Endothelial cell of umbilical vein (primary cell): ENCODE measurements at regions not wholly inside any gene's neighbourhood (a gene's known extent, or its start where the extent isn't known, plus 50 kb on each side); places are given as distances from the start of the nearest gene placed in this dataset.

ENCODE experiments used
- BruUV-seq: library from RNA; stranded (reverse); fragments of 400-500 nt; replicated peaks from 2 replicates; lab custom pipeline; 2021; lab: Mats Ljungman, UMichigan
- CTCF ChIA-PET: fragments of 300-600, 350-600 bp; sonication (Branson Sonifier 250); formaldehyde crosslinking; loops from one replicate; lab custom pipeline; 2021; ENCODE audit warnings: antibody characterized with exemption, inconsistent platforms; lab: Charles Lee
- POLR2A ChIA-PET: fragments of 300-600, 350-600 bp; sonication (Branson Sonifier 250); formaldehyde crosslinking; loops from one replicate; lab custom pipeline; 2021; ENCODE audit warnings: antibody characterized with exemption, inconsistent platforms; lab: Charles Lee
- DNase-seq: peaks from one replicate; pipeline ENCODE4 v3.0.0-alpha.2; 2011; ENCODE audit warnings: low read depth, low spot score
- FAIRE-seq: peaks from 2 replicates; lab custom pipeline; 2011; peaks lifted over from hg19 to GRCh38; lab: Jason Lieb, UNC
- H2AFZ ChIP-seq: 2 replicates; pipeline ENCODE4 v1.6.0; 2012; ENCODE audit warnings: low read depth, low read length, control low read depth, inconsistent platforms
- H3K27ac ChIP-seq: 2 replicates; pipeline ENCODE4 v1.5.1; 2011; ENCODE audit warnings: low read depth, mild to moderate bottlenecking, control low read depth, low read length, moderate library complexity; ENCODE audit not compliant: insufficient read depth
- H3K27me3 ChIP-seq, 2 experiments: 2 replicates each; pipeline versions ENCODE4 v1.6.0 to v1.6.1; 2011; ENCODE audit warnings: low read length in 2 of 2, mixed read lengths in 1 of 2; ENCODE audit not compliant: control insufficient read depth in 2 of 2, insufficient read depth in 2 of 2
- H3K36me3 ChIP-seq, 2 experiments: 2 replicates in 1 of 2; 3 replicates in 1 of 2; pipeline ENCODE4 v1.5.1; 2011; ENCODE audit warnings: low read length in 2 of 2, mild to moderate bottlenecking in 1 of 2, moderate library complexity in 1 of 2; ENCODE audit not compliant: control insufficient read depth in 2 of 2, insufficient read depth in 2 of 2; ENCODE audit errors: extremely low read depth in 1 of 2
- H3K4me1 ChIP-seq: 3 replicates; pipeline ENCODE4 v1.5.1; 2011; ENCODE audit warnings: mild to moderate bottlenecking, low read length; ENCODE audit not compliant: control insufficient read depth, insufficient read depth; ENCODE audit errors: extremely low read depth
- H3K4me2 ChIP-seq: 2 replicates; pipeline ENCODE4 v1.6.1; 2011; ENCODE audit warnings: low read length, control low read depth, mixed read lengths; ENCODE audit not compliant: insufficient read depth
- H3K4me3 ChIP-seq, 3 experiments: fragments of 200-600 bp in 1 of 3; sonication (generic), shearing (Covaris generic) in 1 of 3; replicated peaks in 1 of 3; 2 replicates each; pipeline ENCODE4 v1.5.1; 2011 to 2016; ENCODE audit warnings: control low read depth in 3 of 3, low read length in 3 of 3, mild to moderate bottlenecking in 2 of 3, inconsistent platforms in 1 of 3, low read depth in 1 of 3, moderate library complexity in 1 of 3; ENCODE audit not compliant: insufficient read depth in 1 of 3
- H3K79me2 ChIP-seq: 2 replicates; pipeline ENCODE4 v1.6.0; 2012; ENCODE audit warnings: low read length, inconsistent platforms; ENCODE audit not compliant: control insufficient read depth, insufficient read depth
- H3K9ac ChIP-seq: replicated peaks from 2 replicates; pipeline ENCODE3; 2011; ENCODE audit warnings: low read length, control low read depth; ENCODE audit not compliant: insufficient read depth; ENCODE audit errors: extremely low read depth
- H3K9me1 ChIP-seq: replicated peaks from 3 replicates; pipeline ENCODE4 v1.6.0; 2011; ENCODE audit warnings: mild to moderate bottlenecking, low read length; ENCODE audit not compliant: control insufficient read depth, insufficient read depth; ENCODE audit errors: extremely low read depth
- H3K9me3 ChIP-seq: replicated peaks from 2 replicates; pipeline ENCODE4 v1.5.1; 2012; ENCODE audit warnings: low read length, inconsistent platforms; ENCODE audit not compliant: control insufficient read depth, insufficient read depth
- H4K20me1 ChIP-seq: replicated peaks from 2 replicates; pipeline ENCODE3; 2011; ENCODE audit warnings: mild to moderate bottlenecking, low read length; ENCODE audit not compliant: control insufficient read depth, insufficient read depth; ENCODE audit errors: extremely low read depth
- EZH2 ChIP-seq: IDR thresholded peaks from 2 replicates; pipeline ENCODE4 v1.6.1; 2012; ENCODE audit warnings: borderline replicate concordance, low read depth, mild to moderate bottlenecking, moderate library complexity, low read length, inconsistent platforms; ENCODE audit not compliant: severe bottlenecking
- FOS ChIP-seq: IDR thresholded peaks from 2 replicates; pipeline ENCODE4 v1.6.1; 2011; ENCODE audit warnings: mild to moderate bottlenecking, low read length, moderate library complexity, borderline replicate concordance; ENCODE audit not compliant: insufficient read depth
- GATA2 ChIP-seq: IDR thresholded peaks from 2 replicates; pipeline ENCODE4 v1.7.0; 2011; ENCODE audit warnings: low read depth, mild to moderate bottlenecking, moderate library complexity, mixed read lengths, low read length; ENCODE audit not compliant: insufficient read length, insufficient read depth
- POLR2A ChIP-seq: IDR thresholded peaks from 2 replicates; pipeline ENCODE4 v1.6.1; 2012; ENCODE audit warnings: low read depth, mild to moderate bottlenecking, control low read depth, low read length
- POLR2AphosphoS5 ChIP-seq: IDR thresholded peaks from 2 replicates; pipeline ENCODE4 v1.6.1; 2012; ENCODE audit warnings: low read depth, mild to moderate bottlenecking, control low read depth, low read length, moderate library complexity; ENCODE audit not compliant: insufficient read depth
- dilution Hi-C: fragments of 300-500 bp; cut with MboI; formaldehyde crosslinking; loops from one replicate; pipeline ENCODE4 v1.15.0; 2019; ENCODE audit warnings: low sequenced_read_pairs; ENCODE audit not compliant: extremely low pct_ligation_motif_present
- intact Hi-C: fragments of 100-400 bp; cut with micrococcal nuclease; formaldehyde crosslinking; loops from one replicate; pipeline ENCODE4 v1.10.0; 2022
- TF ChIP-seq, protein P1 (sequence below), 2 donors: IDR thresholded peaks; 1 replicate in 1 of 2; 2 replicates in 1 of 2; pipeline ENCODE4 v1.5.1; 2011; ENCODE audit warnings: low read length in 2 of 2, mild to moderate bottlenecking in 2 of 2, moderate library complexity in 2 of 2, control low read depth in 1 of 2, inconsistent platforms in 1 of 2, low read depth in 1 of 2; ENCODE audit not compliant: insufficient read depth in 1 of 2; ENCODE audit errors: extremely low read depth in 1 of 2
- TF ChIP-seq, protein P2 (sequence below): IDR thresholded peaks from 2 replicates; pipeline ENCODE4 v1.6.1; 2011; ENCODE audit not compliant: insufficient read depth, insufficient read length

DNA sequence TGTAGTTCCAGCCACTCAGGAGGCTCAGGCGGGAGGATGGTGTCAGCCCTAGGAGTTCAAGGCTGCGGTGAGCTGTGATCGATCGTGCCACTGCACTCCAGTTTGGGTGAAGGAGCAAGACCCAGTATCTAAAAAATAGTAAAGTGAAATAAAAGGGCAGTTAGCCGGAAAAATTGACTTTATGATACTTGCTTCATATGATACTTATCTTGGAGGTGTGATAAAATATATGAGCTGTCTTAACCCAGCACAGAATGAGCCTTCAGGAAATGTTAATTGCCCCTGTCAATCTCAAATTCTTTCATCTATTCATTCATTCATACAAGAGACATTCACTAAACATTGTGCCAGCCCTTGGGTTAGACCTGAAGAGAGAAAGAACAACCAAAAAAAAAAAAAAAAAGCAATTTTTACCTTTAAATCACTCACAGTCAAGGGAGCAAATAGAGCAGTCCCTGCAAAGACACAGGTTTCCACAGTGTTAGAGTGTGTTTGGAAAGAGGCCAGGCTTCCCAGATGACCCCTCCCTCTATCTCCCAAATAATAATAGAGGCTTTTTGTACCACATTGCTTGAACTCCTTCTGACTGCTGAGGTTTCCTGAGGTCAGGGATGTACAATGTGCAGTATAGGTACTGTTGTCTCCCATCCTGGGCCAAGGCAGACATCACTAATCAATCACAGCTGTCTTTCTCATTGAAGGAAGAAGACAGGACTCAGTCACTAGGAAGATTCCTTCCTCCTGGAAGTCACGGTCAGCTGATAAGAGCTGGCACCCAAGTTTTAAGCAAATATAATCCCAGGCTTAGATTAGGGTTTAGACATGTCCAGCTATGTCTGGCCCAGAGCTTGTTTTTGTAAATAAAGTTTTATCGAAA is 454.6 kb downstream of the MIAT start:
- Histone ChIP-seq H3K9me3 (no peaks in the 10 kb centered on the region), H3K36me3 (no peaks in the 10 kb centered on the region), H3K9me1 (no peaks in the 10 kb centered on the region), H3K27me3 (no peaks in the 10 kb centered on the region), H4K20me1 (no peaks in the 10 kb centered on the region), H3K79me2 (no peaks in the 10 kb centered on the region), H3K4me1 (peaks cover 75% of the 10 kb centered on the region), H3K4me3 (no peak overlapping the region), H2AFZ (no peak overlapping the region), H3K27ac (peak overlapping the region; percentile 93), H3K9ac (peak overlapping the region; percentile 25), H3K4me2 (no peak overlapping the region)
- TF ChIP-seq FOS (no peak), GATA2 (peak; percentile 1), POLR2AphosphoS5 (no peak), EZH2 (no peak), POLR2A (no peak)
- TF ChIP-seq, protein P1, sequence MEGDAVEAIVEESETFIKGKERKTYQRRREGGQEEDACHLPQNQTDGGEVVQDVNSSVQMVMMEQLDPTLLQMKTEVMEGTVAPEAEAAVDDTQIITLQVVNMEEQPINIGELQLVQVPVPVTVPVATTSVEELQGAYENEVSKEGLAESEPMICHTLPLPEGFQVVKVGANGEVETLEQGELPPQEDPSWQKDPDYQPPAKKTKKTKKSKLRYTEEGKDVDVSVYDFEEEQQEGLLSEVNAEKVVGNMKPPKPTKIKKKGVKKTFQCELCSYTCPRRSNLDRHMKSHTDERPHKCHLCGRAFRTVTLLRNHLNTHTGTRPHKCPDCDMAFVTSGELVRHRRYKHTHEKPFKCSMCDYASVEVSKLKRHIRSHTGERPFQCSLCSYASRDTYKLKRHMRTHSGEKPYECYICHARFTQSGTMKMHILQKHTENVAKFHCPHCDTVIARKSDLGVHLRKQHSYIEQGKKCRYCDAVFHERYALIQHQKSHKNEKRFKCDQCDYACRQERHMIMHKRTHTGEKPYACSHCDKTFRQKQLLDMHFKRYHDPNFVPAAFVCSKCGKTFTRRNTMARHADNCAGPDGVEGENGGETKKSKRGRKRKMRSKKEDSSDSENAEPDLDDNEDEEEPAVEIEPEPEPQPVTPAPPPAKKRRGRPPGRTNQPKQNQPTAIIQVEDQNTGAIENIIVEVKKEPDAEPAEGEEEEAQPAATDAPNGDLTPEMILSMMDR (IDR thresholded peaks at IDR 0.05; ENCODE audit: extremely low read depth in 1 of 2, insufficient read depth in 1 of 2, low read depth in 1 of 2, low read length in 2 of 2): no peak
- TF ChIP-seq, protein P2, sequence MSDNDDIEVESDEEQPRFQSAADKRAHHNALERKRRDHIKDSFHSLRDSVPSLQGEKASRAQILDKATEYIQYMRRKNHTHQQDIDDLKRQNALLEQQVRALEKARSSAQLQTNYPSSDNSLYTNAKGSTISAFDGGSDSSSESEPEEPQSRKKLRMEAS: no peak
- CTCF ChIA-PET: interaction anchor here (1.1 to 1.5 kb wide), 3 partner anchors 11 to 355 kb away, joined by 3 to 6 read pairs (median 4); no protein-coding TSS in a partner anchor
- intact Hi-C loops: loop anchor here (1.0 to 10.0 kb wide), 3 partner anchors 40 to 435 kb away; no protein-coding TSS in a partner anchor
- FAIRE-seq: no peak
- POLR2A ChIA-PET: no interaction called here
- dilution Hi-C loops: no loop called here
- BruUV-seq: no TSS peak
- peak; percentile 17 for DNase-seq
